Uterus (tissue), 2 donors: ENCODE measurements at regions not wholly inside any gene's neighbourhood (a gene's known extent, or its start where the extent isn't known, plus 50 kb on each side); places are given as distances from the start of the nearest gene placed in this dataset.

Experiments used
- POLR2A ChIP-seq, 2 donors: fragments of 450-650 bp; IDR thresholded peaks; one replicate each; pipeline ENCODE4 v1.6.1; 2016; ENCODE audit warnings: antibody characterized with exemption in 2 of 2, mild to moderate bottlenecking in 1 of 2, moderate library complexity in 1 of 2
- TF ChIP-seq, protein P1 (sequence below), 4 experiments: fragments of 200-600 bp in 2 of 4; fragments of 450-650 bp in 2 of 4; sonication (generic) in 2 of 4; IDR thresholded peaks; one replicate each; pipeline ENCODE4 v1.5.1; 2016 to 2019; ENCODE audit warnings: antibody characterized with exemption in 4 of 4, mild to moderate bottlenecking in 2 of 4, moderate library complexity in 1 of 4

DNA sequence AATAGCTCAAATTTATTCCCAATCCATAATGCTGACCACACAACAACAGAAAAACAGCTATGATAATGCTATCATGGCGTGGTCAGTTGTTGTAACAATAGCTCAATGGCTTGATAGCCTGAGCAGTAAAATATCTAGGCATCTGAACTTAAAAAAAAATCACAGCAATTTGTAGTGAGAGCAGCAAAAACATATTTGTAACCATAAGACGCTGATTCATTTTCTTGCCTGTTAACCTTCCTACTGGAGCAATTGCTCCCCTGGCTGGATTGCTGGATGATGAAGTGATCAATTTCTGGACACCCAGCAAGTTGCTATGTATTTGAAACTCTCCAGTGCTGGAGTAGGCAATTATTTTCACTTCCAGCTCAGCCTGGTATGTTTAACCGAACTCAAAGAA, 115.1 kb downstream of the PCSK1 start:
- TF ChIP-seq, protein P1, sequence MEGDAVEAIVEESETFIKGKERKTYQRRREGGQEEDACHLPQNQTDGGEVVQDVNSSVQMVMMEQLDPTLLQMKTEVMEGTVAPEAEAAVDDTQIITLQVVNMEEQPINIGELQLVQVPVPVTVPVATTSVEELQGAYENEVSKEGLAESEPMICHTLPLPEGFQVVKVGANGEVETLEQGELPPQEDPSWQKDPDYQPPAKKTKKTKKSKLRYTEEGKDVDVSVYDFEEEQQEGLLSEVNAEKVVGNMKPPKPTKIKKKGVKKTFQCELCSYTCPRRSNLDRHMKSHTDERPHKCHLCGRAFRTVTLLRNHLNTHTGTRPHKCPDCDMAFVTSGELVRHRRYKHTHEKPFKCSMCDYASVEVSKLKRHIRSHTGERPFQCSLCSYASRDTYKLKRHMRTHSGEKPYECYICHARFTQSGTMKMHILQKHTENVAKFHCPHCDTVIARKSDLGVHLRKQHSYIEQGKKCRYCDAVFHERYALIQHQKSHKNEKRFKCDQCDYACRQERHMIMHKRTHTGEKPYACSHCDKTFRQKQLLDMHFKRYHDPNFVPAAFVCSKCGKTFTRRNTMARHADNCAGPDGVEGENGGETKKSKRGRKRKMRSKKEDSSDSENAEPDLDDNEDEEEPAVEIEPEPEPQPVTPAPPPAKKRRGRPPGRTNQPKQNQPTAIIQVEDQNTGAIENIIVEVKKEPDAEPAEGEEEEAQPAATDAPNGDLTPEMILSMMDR (IDR thresholded peaks at IDR 0.05) = no peak
- no peak for TF ChIP-seq POLR2A (IDR thresholded peaks at IDR 0.05)
